DND-41 (cell line): ENCODE measurements at regions not wholly inside any gene's neighbourhood (a gene's known extent, or its start where the extent isn't known, plus 50 kb on each side); places are given as distances from the start of the nearest gene placed in this dataset.
"Not testable (repeated sequence)": the region's sequence is repeated elsewhere in the genome, so short reads cannot be mapped to it uniquely, and the experiment has no call there.

Experiments used
- EZH2 ChIP-seq: IDR thresholded peaks from 3 replicates; pipeline ENCODE4 v1.6.1; 2012; ENCODE audit warnings: borderline replicate concordance, low read depth, mild to moderate bottlenecking, moderate library complexity, low read length, inconsistent platforms; ENCODE audit not compliant: severe bottlenecking
- TF ChIP-seq, protein P1 (sequence below): IDR thresholded peaks from 2 replicates; pipeline ENCODE4 v1.5.1; 2012; ENCODE audit warnings: borderline replicate concordance, low read length, moderate library complexity, mild to moderate bottlenecking; ENCODE audit not compliant: poor library complexity, severe bottlenecking; ENCODE audit errors: extremely low read depth

DNA sequence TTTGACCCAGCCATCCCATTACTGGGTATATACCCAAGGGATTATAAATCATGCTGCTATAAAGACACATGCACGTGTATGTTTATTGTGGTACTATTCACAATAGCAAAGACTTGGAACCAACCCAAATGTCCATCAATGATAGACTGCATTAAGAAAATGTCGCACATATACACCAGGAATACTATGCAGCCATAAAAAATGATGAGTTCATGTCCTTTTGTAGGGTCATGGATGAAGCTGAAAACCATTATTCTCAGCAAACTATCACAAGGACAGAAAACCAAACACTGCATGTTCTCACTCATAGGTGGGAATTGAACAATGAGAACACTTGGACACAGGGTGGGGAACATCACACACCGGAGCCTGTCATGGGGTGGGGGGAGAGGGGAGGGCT, 74.7 kb downstream of the UQCRFS1 start:
- TF ChIP-seq, protein P1, sequence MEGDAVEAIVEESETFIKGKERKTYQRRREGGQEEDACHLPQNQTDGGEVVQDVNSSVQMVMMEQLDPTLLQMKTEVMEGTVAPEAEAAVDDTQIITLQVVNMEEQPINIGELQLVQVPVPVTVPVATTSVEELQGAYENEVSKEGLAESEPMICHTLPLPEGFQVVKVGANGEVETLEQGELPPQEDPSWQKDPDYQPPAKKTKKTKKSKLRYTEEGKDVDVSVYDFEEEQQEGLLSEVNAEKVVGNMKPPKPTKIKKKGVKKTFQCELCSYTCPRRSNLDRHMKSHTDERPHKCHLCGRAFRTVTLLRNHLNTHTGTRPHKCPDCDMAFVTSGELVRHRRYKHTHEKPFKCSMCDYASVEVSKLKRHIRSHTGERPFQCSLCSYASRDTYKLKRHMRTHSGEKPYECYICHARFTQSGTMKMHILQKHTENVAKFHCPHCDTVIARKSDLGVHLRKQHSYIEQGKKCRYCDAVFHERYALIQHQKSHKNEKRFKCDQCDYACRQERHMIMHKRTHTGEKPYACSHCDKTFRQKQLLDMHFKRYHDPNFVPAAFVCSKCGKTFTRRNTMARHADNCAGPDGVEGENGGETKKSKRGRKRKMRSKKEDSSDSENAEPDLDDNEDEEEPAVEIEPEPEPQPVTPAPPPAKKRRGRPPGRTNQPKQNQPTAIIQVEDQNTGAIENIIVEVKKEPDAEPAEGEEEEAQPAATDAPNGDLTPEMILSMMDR: not testable (repeated sequence)
- not testable (repeated sequence) for TF ChIP-seq EZH2
